GM12873 (cell line): ENCODE measurements at regions not wholly inside any gene's neighbourhood (a gene's known extent, or its start where the extent isn't known, plus 50 kb on each side); places are given as distances from the start of the nearest gene placed in this dataset.
A peak's percentile ranks its signal among the peaks of the same experiment; 100 is the strongest.

Source experiments
- TF ChIP-seq, protein P1 (sequence below): IDR thresholded peaks from 2 replicates; pipeline ENCODE4 v1.5.1; 2012; ENCODE audit warnings: low read depth, mild to moderate bottlenecking, moderate library complexity, low read length, control low read depth; ENCODE audit not compliant: insufficient read depth; ENCODE audit errors: missing control alignments

DNA sequence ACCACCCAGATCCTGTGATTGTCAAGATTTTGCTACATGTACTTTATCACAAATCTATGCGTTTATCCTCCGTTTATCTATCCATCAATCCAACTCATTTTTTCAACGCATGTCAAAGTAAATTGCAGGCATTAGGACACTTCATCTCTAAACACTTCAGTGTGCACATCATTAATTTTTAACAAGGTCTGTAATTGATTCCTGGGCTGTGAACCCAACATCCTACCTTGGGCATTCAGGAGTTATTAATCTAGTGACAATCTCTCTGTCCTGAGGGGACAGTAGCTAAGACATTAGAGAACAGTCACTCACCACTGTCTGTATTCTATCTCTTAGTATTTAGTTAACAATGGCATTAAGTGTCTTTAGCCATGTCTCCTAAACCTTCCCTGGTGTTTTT, 264.7 kb downstream of the SOX9 start:
- TF ChIP-seq, protein P1, sequence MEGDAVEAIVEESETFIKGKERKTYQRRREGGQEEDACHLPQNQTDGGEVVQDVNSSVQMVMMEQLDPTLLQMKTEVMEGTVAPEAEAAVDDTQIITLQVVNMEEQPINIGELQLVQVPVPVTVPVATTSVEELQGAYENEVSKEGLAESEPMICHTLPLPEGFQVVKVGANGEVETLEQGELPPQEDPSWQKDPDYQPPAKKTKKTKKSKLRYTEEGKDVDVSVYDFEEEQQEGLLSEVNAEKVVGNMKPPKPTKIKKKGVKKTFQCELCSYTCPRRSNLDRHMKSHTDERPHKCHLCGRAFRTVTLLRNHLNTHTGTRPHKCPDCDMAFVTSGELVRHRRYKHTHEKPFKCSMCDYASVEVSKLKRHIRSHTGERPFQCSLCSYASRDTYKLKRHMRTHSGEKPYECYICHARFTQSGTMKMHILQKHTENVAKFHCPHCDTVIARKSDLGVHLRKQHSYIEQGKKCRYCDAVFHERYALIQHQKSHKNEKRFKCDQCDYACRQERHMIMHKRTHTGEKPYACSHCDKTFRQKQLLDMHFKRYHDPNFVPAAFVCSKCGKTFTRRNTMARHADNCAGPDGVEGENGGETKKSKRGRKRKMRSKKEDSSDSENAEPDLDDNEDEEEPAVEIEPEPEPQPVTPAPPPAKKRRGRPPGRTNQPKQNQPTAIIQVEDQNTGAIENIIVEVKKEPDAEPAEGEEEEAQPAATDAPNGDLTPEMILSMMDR, result no peak

- TF ChIP-seq, protein P1, result no peak
These were observed 265.9 kb downstream of the SOX9 start for GRCh38 chr17:72386619-72387237.

DNA sequence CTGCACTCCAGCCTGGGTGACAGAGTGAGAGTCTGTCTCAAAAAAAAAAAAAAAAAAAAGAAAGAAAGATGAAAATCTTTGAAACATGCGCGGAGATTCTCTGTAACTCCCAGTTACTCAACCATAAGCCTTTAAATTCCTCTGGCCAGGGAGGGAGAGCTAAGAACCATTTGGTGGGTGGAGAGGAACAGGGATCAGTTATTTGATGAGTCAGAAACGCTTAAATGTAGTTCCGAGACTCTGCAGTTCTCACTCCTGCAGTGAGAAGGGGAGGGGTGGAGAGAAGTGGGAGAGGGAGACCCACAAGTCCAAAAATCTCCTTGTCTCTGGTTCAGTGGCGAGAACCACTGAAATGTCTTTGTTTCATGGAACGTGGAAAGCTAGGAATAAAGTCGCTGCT, 266.7 kb downstream of the SOX9 start:
- TF ChIP-seq, protein P1, result no peak

- TF ChIP-seq, protein P1, result no peak
These were observed 267.1 kb downstream of the SOX9 start for GRCh38 chr17:72387969-72388368.

- TF ChIP-seq, protein P1, result peak; percentile 38
These were observed 268.1 kb downstream of the SOX9 start for GRCh38 chr17:72388765-72389473.

GRCh38 chr17:72390675-72391508, 270.1 kb downstream of the SOX9 start:
- TF ChIP-seq, protein P1, result no peak

DNA sequence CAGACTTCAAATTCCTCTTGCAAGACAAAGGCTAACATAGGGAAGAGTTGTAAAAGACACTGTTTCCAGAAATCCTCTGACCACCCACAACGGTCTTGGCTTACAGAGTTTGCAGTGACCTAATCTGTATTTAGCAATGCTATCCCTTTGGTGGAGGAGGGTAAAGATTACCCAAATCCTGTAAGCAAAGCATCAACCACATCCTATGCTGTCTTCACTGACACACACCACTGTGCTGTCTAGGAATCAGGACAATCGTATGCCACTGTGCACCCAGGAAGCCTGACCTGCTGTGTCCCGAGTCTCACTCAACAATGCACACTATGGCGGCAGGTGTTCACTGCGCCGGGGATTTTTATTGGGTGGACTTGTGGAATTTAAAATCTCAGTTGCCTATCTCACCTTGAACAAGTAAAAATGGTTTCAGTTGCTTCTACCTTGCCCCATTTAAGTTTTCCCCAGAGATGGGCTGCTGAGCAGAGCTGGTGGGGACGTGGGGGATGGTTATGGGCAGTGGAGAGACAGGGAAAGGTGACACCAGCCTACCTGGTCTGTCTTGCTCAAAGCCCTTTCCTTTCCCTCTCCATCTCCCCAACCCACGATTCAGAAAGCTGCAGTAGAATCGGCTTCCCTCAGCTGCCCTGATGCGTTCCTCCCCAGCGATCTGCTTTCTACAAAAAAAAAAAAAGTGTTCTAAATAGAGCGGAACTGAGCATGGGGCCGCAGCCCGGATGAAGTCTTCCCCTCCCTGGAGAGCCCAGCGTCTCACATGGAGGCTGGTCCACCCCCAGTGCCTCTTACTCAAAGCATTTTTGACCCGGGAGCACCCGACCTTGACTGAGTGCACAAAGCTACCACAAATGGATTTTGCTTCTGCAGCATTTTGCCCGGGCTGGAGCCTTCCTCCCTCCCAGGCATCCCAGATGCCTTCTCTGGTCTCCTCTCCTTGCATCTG, 271.5 kb downstream of the SOX9 start:
- TF ChIP-seq, protein P1, result no peak
